ENCODE measurements at regions not wholly inside any gene's neighbourhood (a gene's known extent, or its start where the extent isn't known, plus 50 kb on each side); places are given as distances from the start of the nearest gene placed in this dataset.
"Not testable (repeated sequence)": the region's sequence is repeated elsewhere in the genome, so short reads cannot be mapped to it uniquely, and the experiment has no call there.

- no peak for DNase-seq
These were observed 113.2 kb upstream of the CHST15 start for GRCh38 chr10:124206616-124207015.

GRCh38 chr10:124205432-124205831 lies 112.0 kb upstream of the CHST15 start:
- DNase-seq, result no peak

- DNase-seq, result no peak
These were observed 111.3 kb upstream of the CHST15 start for GRCh38 chr10:124204726-124205125.

GRCh38 chr10:124200011-124200410 lies 106.6 kb upstream of the CHST15 start:
- no peak for DNase-seq

GRCh38 chr10:124198871-124199270 lies 105.5 kb upstream of the CHST15 start:
- no peak for DNase-seq

GRCh38 chr10:124198125-124198501 lies 104.7 kb upstream of the CHST15 start:
- no peak for DNase-seq

- no peak for DNase-seq
These were observed 104.2 kb upstream of the CHST15 start for GRCh38 chr10:124197371-124198124.

- DNase-seq, result no peak
These were observed 103.3 kb upstream of the CHST15 start for GRCh38 chr10:124196659-124197058.

GRCh38 chr10:124194199-124194824 lies 100.9 kb upstream of the CHST15 start:
- DNase-seq, result no peak

- DNase-seq, result no peak
These were observed 99.9 kb upstream of the CHST15 start for GRCh38 chr10:124193309-124193696.

GRCh38 chr10:124192664-124193308 lies 99.4 kb upstream of the CHST15 start:
- DNase-seq, result not testable (repeated sequence)

- not testable (repeated sequence) for DNase-seq
These were observed 97.1 kb upstream of the CHST15 start for GRCh38 chr10:124190476-124190875.

GRCh38 chr10:124186956-124187355 lies 93.6 kb upstream of the CHST15 start:
- DNase-seq, result no peak

GRCh38 chr10:124185084-124185483 lies 91.7 kb upstream of the CHST15 start:
- no peak for DNase-seq

- no peak for DNase-seq
These were observed 90.9 kb upstream of the CHST15 start for GRCh38 chr10:124184208-124184830.

- DNase-seq, result no peak
These were observed 90.2 kb upstream of the CHST15 start for GRCh38 chr10:124183617-124184016.

- DNase-seq, result no peak
These were observed 88.7 kb upstream of the CHST15 start for GRCh38 chr10:124182088-124182541.

- no peak for DNase-seq
These were observed 88.3 kb upstream of the CHST15 start for GRCh38 chr10:124181656-124182055.

- no peak for DNase-seq
These were observed 87.7 kb upstream of the CHST15 start for GRCh38 chr10:124180947-124181549.

- DNase-seq, result no peak
These were observed 86.8 kb upstream of the CHST15 start for GRCh38 chr10:124180044-124180745.

- DNase-seq, result no peak
These were observed 86.1 kb upstream of the CHST15 start for GRCh38 chr10:124179308-124180043.

GRCh38 chr10:124177180-124177518 lies 83.8 kb upstream of the CHST15 start:
- DNase-seq, result no peak

Measured in activated CD4-positive, alpha-beta T cell treated with anti-CD3 and anti-CD28 coated beads for 1 hour (primary cell).